ENCODE measurements at regions not wholly inside any gene's neighbourhood (a gene's known extent, or its start where the extent isn't known, plus 50 kb on each side); places are given as distances from the start of the nearest gene placed in this dataset.

GRCh38 chr10:108819302-108819701 lies 1104.0 kb downstream of the XPNPEP1 start:
- TF ChIP-seq EZH2 (IDR thresholded peaks at IDR 0.05; ENCODE audit: low read depth) = no peak
- no peak for TF ChIP-seq CTCF (conservative IDR thresholded peaks at IDR 0.05)
- intact Hi-C loops (cut with micrococcal nuclease; ENCODE audit: unreplicated experiment) = no loop called here
- Histone ChIP-seq H3K36me3 (ENCODE audit: low read depth) (no peaks in the 10 kb centered on the region), H3K4me2 (no peak overlapping the region), H3K9me3 (ENCODE audit: insufficient read depth, low read depth) (no peaks in the 10 kb centered on the region), H3K4me3 (no peak overlapping the region), H3K9me2 (ENCODE audit: insufficient read depth) (no peaks in the 10 kb centered on the region), H4K20me1 (ENCODE audit: insufficient read depth) (no peaks in the 10 kb centered on the region), H3K79me2 (ENCODE audit: low read depth) (no peaks in the 10 kb centered on the region), H3K4me1 (replicated peaks; ENCODE audit: insufficient read depth) (no peaks in the 10 kb centered on the region), H3K27ac (no peak overlapping the region), H2AFZ (no peak overlapping the region), H3K27me3 (ENCODE audit: insufficient read depth, low read depth) (no peaks in the 10 kb centered on the region), H3F3A (ENCODE audit: insufficient read depth, low read depth) (no peaks in the 10 kb centered on the region)
- no peak for DNase-seq
- ChIA-PET POLR2A (ENCODE audit: unreplicated experiment) (no interaction called here), CTCF (no interaction called here)
- BruUV-seq (replicated peaks) = no TSS peak

- intact Hi-C loops (cut with micrococcal nuclease; ENCODE audit: unreplicated experiment) = no loop called here
- no TSS peak for BruUV-seq (replicated peaks)
- Histone ChIP-seq H3K4me1 (replicated peaks; ENCODE audit: insufficient read depth) (no peaks in the 10 kb centered on the region), H3K36me3 (ENCODE audit: low read depth) (no peaks in the 10 kb centered on the region), H3K4me2 (no peak overlapping the region), H2AFZ (no peak overlapping the region), H3F3A (ENCODE audit: insufficient read depth, low read depth) (no peaks in the 10 kb centered on the region), H3K9me2 (ENCODE audit: insufficient read depth) (no peaks in the 10 kb centered on the region), H3K4me3 (no peak overlapping the region), H3K27ac (no peak overlapping the region), H3K27me3 (ENCODE audit: insufficient read depth, low read depth) (no peaks in the 10 kb centered on the region), H4K20me1 (ENCODE audit: insufficient read depth) (no peaks in the 10 kb centered on the region), H3K79me2 (ENCODE audit: low read depth) (no peaks in the 10 kb centered on the region), H3K9me3 (ENCODE audit: insufficient read depth, low read depth) (no peaks in the 10 kb centered on the region)
- ChIA-PET POLR2A (ENCODE audit: unreplicated experiment) (no interaction called here), CTCF (no interaction called here)
- TF ChIP-seq CTCF (conservative IDR thresholded peaks at IDR 0.05) = no peak
- TF ChIP-seq EZH2 (IDR thresholded peaks at IDR 0.05; ENCODE audit: low read depth) = no peak
- DNase-seq = no peak
These were observed 1105.7 kb downstream of the XPNPEP1 start for GRCh38 chr10:108817584-108817983.

GRCh38 chr10:108817135-108817534 lies 1106.2 kb downstream of the XPNPEP1 start:
- intact Hi-C loops (cut with micrococcal nuclease; ENCODE audit: unreplicated experiment) = no loop called here
- BruUV-seq (replicated peaks) = no TSS peak
- no peaks in the 10 kb centered on the region for H3K9me2 ChIP-seq (ENCODE audit: insufficient read depth)
- no peaks in the 10 kb centered on the region for H3K27me3 ChIP-seq (ENCODE audit: insufficient read depth, low read depth)
- no peak overlapping the region for H3K4me2 ChIP-seq
- H3K36me3 ChIP-seq (ENCODE audit: low read depth) = no peaks in the 10 kb centered on the region
- no peaks in the 10 kb centered on the region for H4K20me1 ChIP-seq (ENCODE audit: insufficient read depth)
- H3K4me3 ChIP-seq = no peak overlapping the region
- ChIA-PET CTCF (no interaction called here), POLR2A (ENCODE audit: unreplicated experiment) (no interaction called here)
- H3K27ac ChIP-seq = no peak overlapping the region
- H3K79me2 ChIP-seq (ENCODE audit: low read depth) = no peaks in the 10 kb centered on the region
- H2AFZ ChIP-seq = no peak overlapping the region
- TF ChIP-seq CTCF (conservative IDR thresholded peaks at IDR 0.05) = no peak
- no peak for TF ChIP-seq EZH2 (IDR thresholded peaks at IDR 0.05; ENCODE audit: low read depth)
- H3K9me3 ChIP-seq (ENCODE audit: insufficient read depth, low read depth) = no peaks in the 10 kb centered on the region
- no peaks in the 10 kb centered on the region for H3K4me1 ChIP-seq (replicated peaks; ENCODE audit: insufficient read depth)
- H3F3A ChIP-seq (ENCODE audit: insufficient read depth, low read depth) = no peaks in the 10 kb centered on the region
- DNase-seq = no peak

All from PC-9 (cell line).